ENCODE measurements at regions not wholly inside any gene's neighbourhood (a gene's known extent, or its start where the extent isn't known, plus 50 kb on each side); places are given as distances from the start of the nearest gene placed in this dataset.

- TF ChIP-seq ZNF609 (CRISPR knock-in tag; IDR thresholded peaks at IDR 0.05; ENCODE audit: borderline replicate concordance) (0 out of 2 replicates have a peak, but pooled peaks have one; percentile 28), PRDM10 (CRISPR knock-in tag; IDR thresholded peaks at IDR 0.05; ENCODE audit: low read depth) (no peak), ESRRA (CRISPR knock-in tag; IDR thresholded peaks at IDR 0.05; ENCODE audit: low read depth) (no peak), ATAD3A (CRISPR knock-in tag; IDR thresholded peaks at IDR 0.05) (no peak), HNF4G (IDR thresholded peaks at IDR 0.05; ENCODE audit: borderline replicate concordance, low read depth, low read length) (peak; percentile 83; the same call in 1 of the 2 replicates), HNF4G (CRISPR knock-in tag; IDR thresholded peaks at IDR 0.05; ENCODE audit: borderline replicate concordance, low read depth) (no peak), MED8 (CRISPR knock-in tag; IDR thresholded peaks at IDR 0.05; ENCODE audit: insufficient replicate concordance) (no peak), ZBTB26 (CRISPR knock-in tag; IDR thresholded peaks at IDR 0.05; ENCODE audit: borderline replicate concordance) (no peak), ARNT2 (CRISPR knock-in tag; IDR thresholded peaks at IDR 0.05; ENCODE audit: low read depth) (no peak), GFI1 (CRISPR knock-in tag; IDR thresholded peaks at IDR 0.05; ENCODE audit: borderline replicate concordance) (peak; percentile 70; the same call in 1 of the 2 replicates), TFDP1 (CRISPR knock-in tag; IDR thresholded peaks at IDR 0.05; ENCODE audit: borderline replicate concordance) (no peak), CCAR2 (optimal IDR thresholded peaks at IDR 0.05; ENCODE audit: low read depth, low read length) (no peak), ZMYM4 (CRISPR knock-in tag; IDR thresholded peaks at IDR 0.05) (no peak), FOXP4 (CRISPR knock-in tag; IDR thresholded peaks at IDR 0.05) (no peak), ZBTB34 (CRISPR knock-in tag; IDR thresholded peaks at IDR 0.05) (no peak)
Observed at GRCh38 chr11:116661056-116661455, 111.7 kb downstream of the BUD13 start (continued).

Measured in HepG2 (cell line).